Stomach (tissue), 4 donors: ENCODE measurements at regions not wholly inside any gene's neighbourhood (a gene's known extent, or its start where the extent isn't known, plus 50 kb on each side); places are given as distances from the start of the nearest gene placed in this dataset.

Source experiments
- CTCF ChIP-seq, 7 experiments: fragments of 450-650 bp in 4 of 7; fragments of 200-600 bp in 3 of 7; sonication (generic) in 3 of 7; IDR thresholded peaks; one replicate each; pipeline ENCODE4 v1.5.1; 2016 to 2019; ENCODE audit warnings: antibody characterized with exemption in 7 of 7, control low read depth in 2 of 7, mild to moderate bottlenecking in 1 of 7
- POLR2AphosphoS5 ChIP-seq, 3 donors: sonication (generic); formaldehyde crosslinking; IDR thresholded peaks; one replicate each; pipeline ENCODE4 v1.6.1; 2016; ENCODE audit warnings: antibody characterized with exemption in 3 of 3

GRCh38 chr18:24741321-24741720, 280.9 kb downstream of the HRH4 start:
- TF ChIP-seq CTCF (IDR thresholded peaks at IDR 0.05), result no peak
- no peak for TF ChIP-seq POLR2AphosphoS5 (IDR thresholded peaks at IDR 0.05)
